Liver (tissue), 3 donors: ENCODE measurements at regions not wholly inside any gene's neighbourhood (a gene's known extent, or its start where the extent isn't known, plus 50 kb on each side); places are given as distances from the start of the nearest gene placed in this dataset.

Experiments used
- CTCF ChIP-seq: fragments of 150-350 bp; IDR thresholded peaks from 2 replicates; pipeline ENCODE4 v1.5.1; 2017; ENCODE audit warnings: improper control_type of control experiment, low read depth, low read length; ENCODE audit not compliant: missing input control
- SP1 ChIP-seq: IDR thresholded peaks from 2 replicates; pipeline ENCODE4 v1.6.1; 2018; ENCODE audit warnings: antibody characterized with exemption, mild to moderate bottlenecking
- YY1 ChIP-seq: IDR thresholded peaks from 2 replicates; pipeline ENCODE4 v1.6.1; 2016; ENCODE audit warnings: antibody characterized with exemption, mild to moderate bottlenecking
- donor health status: healthy.
- donor health status: healthy.

GRCh38 chr5:68521776-68522175, 306.2 kb downstream of the PIK3R1 start:
- no peak for TF ChIP-seq CTCF
- no peak for TF ChIP-seq SP1
- no peak for TF ChIP-seq YY1
